H9 (cell line): ENCODE measurements at regions not wholly inside any gene's neighbourhood (a gene's known extent, or its start where the extent isn't known, plus 50 kb on each side); places are given as distances from the start of the nearest gene placed in this dataset.
"Not testable (repeated sequence)": the region's sequence is repeated elsewhere in the genome, so short reads cannot be mapped to it uniquely, and the experiment has no call there.

Experiments used
- DNase-seq: peaks from one replicate; pipeline ENCODE4 v3.0.0-alpha.2; 2017
- H2AFZ ChIP-seq: one replicate; pipeline ENCODE4 v1.6.1; 2013; ENCODE audit warnings: mild to moderate bottlenecking, low read length, control low read depth, moderate library complexity
- H2AK5ac ChIP-seq: 2 replicates; pipeline ENCODE4 v1.6.1; 2013; ENCODE audit warnings: low read length, control low read depth, mixed read lengths; ENCODE audit not compliant: insufficient read length
- H2BK120ac ChIP-seq: one replicate; pipeline ENCODE4 v1.6.1; 2013; ENCODE audit warnings: low read depth, mild to moderate bottlenecking, low read length, control low read depth, inconsistent platforms; ENCODE audit not compliant: poor library complexity, severe bottlenecking
- H2BK12ac ChIP-seq: 2 replicates; pipeline ENCODE4 v1.6.1; 2013; ENCODE audit warnings: low read length, control low read depth, mixed read lengths, low read depth; ENCODE audit not compliant: insufficient read length
- H2BK15ac ChIP-seq: 2 replicates; pipeline ENCODE4 v1.6.1; 2013; ENCODE audit warnings: low read depth, low read length, control low read depth
- H2BK20ac ChIP-seq: one replicate; pipeline ENCODE4 v1.6.1; 2013; ENCODE audit warnings: low read depth, mild to moderate bottlenecking, low read length, control low read depth, inconsistent platforms; ENCODE audit not compliant: poor library complexity, severe bottlenecking
- H2BK5ac ChIP-seq: 2 replicates; pipeline ENCODE4 v1.6.1; 2013; ENCODE audit warnings: low read length, control low read depth, mixed read lengths; ENCODE audit not compliant: insufficient read length
- H3K14ac ChIP-seq: 2 replicates; pipeline ENCODE4 v1.6.1; 2013; ENCODE audit warnings: low read length, control low read depth; ENCODE audit not compliant: insufficient read depth
- H3K18ac ChIP-seq: 2 replicates; pipeline ENCODE4 v1.6.1; 2013; ENCODE audit warnings: low read depth, mild to moderate bottlenecking, mixed read lengths, low read length, control low read depth; ENCODE audit not compliant: insufficient read length
- H3K23ac ChIP-seq: 2 replicates; pipeline ENCODE4 v1.6.1; 2013; ENCODE audit warnings: low read length, control low read depth, mixed read lengths, low read depth; ENCODE audit not compliant: insufficient read length
- H3K23me2 ChIP-seq: 2 replicates; pipeline ENCODE4 v1.6.1; 2013; ENCODE audit warnings: low read depth, mild to moderate bottlenecking, mixed read lengths, low read length, control low read depth; ENCODE audit not compliant: insufficient read length, poor library complexity, severe bottlenecking
- H3K27ac ChIP-seq: 2 replicates; pipeline ENCODE4 v1.5.1; 2013; ENCODE audit warnings: low read length, control low read depth, mixed read lengths, low read depth; ENCODE audit not compliant: insufficient read length
- H3K27me3 ChIP-seq: 2 replicates; pipeline ENCODE4 v1.6.1; 2013; ENCODE audit warnings: low read length, control low read depth, inconsistent platforms; ENCODE audit not compliant: insufficient read depth
- H3K4ac ChIP-seq: 2 replicates; pipeline ENCODE4 v1.6.1; 2013; ENCODE audit warnings: low read depth, mild to moderate bottlenecking, control low read depth, inconsistent platforms, low read length, moderate library complexity
- H3K4me1 ChIP-seq: 2 replicates; pipeline ENCODE4 v1.6.1; 2013; ENCODE audit warnings: low read length, control low read depth, inconsistent platforms; ENCODE audit not compliant: insufficient read depth
- H3K4me2 ChIP-seq: 2 replicates; pipeline ENCODE4 v1.6.1; 2013; ENCODE audit warnings: low read length, control low read depth, mixed read lengths; ENCODE audit not compliant: insufficient read length, insufficient read depth
- H3K56ac ChIP-seq: 2 replicates; pipeline ENCODE4 v1.6.1; 2013; ENCODE audit warnings: low read depth, mild to moderate bottlenecking, mixed read lengths, low read length, control low read depth; ENCODE audit not compliant: insufficient read length
- H3K79me1 ChIP-seq: 2 replicates; pipeline ENCODE4 v1.6.1; 2013; ENCODE audit warnings: low read depth, mild to moderate bottlenecking, moderate library complexity, low read length, control low read depth, inconsistent platforms; ENCODE audit not compliant: insufficient read depth, poor library complexity, severe bottlenecking
- H3K79me2 ChIP-seq: 2 replicates; pipeline ENCODE4 v1.6.1; 2013; ENCODE audit warnings: low read length, control low read depth, inconsistent platforms; ENCODE audit not compliant: insufficient read depth
- H3K9ac ChIP-seq: 2 replicates; pipeline ENCODE4 v1.6.1; 2013; ENCODE audit warnings: low read length, control low read depth, mixed read lengths; ENCODE audit not compliant: insufficient read length; ENCODE audit errors: extremely low read depth
- H3K9me3 ChIP-seq: one replicate; pipeline ENCODE4 v1.6.1; 2013; ENCODE audit warnings: low read depth, low read length, inconsistent platforms; ENCODE audit not compliant: control insufficient read depth
- H3T11ph ChIP-seq: one replicate; pipeline ENCODE4 v1.6.1; 2013; ENCODE audit warnings: mild to moderate bottlenecking, low read length, control low read depth, inconsistent platforms
- H4K20me1 ChIP-seq: one replicate; pipeline ENCODE4 v1.6.1; 2013; ENCODE audit not compliant: control insufficient read depth, insufficient read length, insufficient read depth
- H4K5ac ChIP-seq: 2 replicates; pipeline ENCODE4 v1.6.1; 2013; ENCODE audit warnings: low read depth, mild to moderate bottlenecking, mixed read lengths, low read length, control low read depth; ENCODE audit not compliant: insufficient read length
- H4K8ac ChIP-seq: replicated peaks from 2 replicates; pipeline ENCODE4 v1.6.1; 2013; ENCODE audit warnings: low read length, control low read depth, mixed read lengths, low read depth; ENCODE audit not compliant: insufficient read length
- H4K91ac ChIP-seq: 2 replicates; pipeline ENCODE4 v1.6.1; 2013; ENCODE audit warnings: low read depth, mild to moderate bottlenecking, moderate library complexity, mixed read lengths, low read length, control low read depth; ENCODE audit not compliant: insufficient read length
- H3K27ac Mint-ChIP-seq, 3 experiments: 2 replicates in 2 of 3; 3 replicates in 1 of 3; pipeline ENCODE4 v1.8.0; 2020 to 2021; ENCODE audit warnings: mixed read lengths in 3 of 3, mild to moderate bottlenecking in 1 of 3, moderate library complexity in 1 of 3
- H3K27me3 Mint-ChIP-seq: 2 replicates; pipeline ENCODE4 v1.8.0; 2021; ENCODE audit warnings: low read depth, mild to moderate bottlenecking, moderate library complexity, mixed read lengths
- H3K36me3 Mint-ChIP-seq, 3 experiments: 2 replicates in 2 of 3; 3 replicates in 1 of 3; pipeline ENCODE4 v1.8.0; 2020 to 2021; ENCODE audit warnings: low read depth in 3 of 3, mixed read lengths in 3 of 3; ENCODE audit not compliant: insufficient read depth in 1 of 3
- H3K4me1 Mint-ChIP-seq, 2 experiments: 2 replicates each; pipeline ENCODE4 v1.8.0; 2020; ENCODE audit warnings: mixed read lengths in 2 of 2
- H3K4me3 Mint-ChIP-seq, 2 experiments: 2 replicates in 1 of 2; 3 replicates in 1 of 2; pipeline ENCODE4 v1.8.0; 2020 to 2021; ENCODE audit warnings: mild to moderate bottlenecking in 2 of 2, mixed read lengths in 2 of 2, moderate library complexity in 1 of 2
- H3K9me3 Mint-ChIP-seq, 2 experiments: 2 replicates in 1 of 2; 3 replicates in 1 of 2; pipeline ENCODE4 v1.8.0; 2020; ENCODE audit warnings: mild to moderate bottlenecking in 2 of 2, mixed read lengths in 2 of 2, moderate library complexity in 1 of 2
- WGBS: extraction: QIAGEN DNeasy Blood & Tissue Kit; methylation state at CpG from one replicate; pipeline ENCODE4 v1.1.7; 2013; ENCODE audit warnings: missing lambda C conversion rate, low lambda C conversion rate, mixed read lengths; ENCODE audit not compliant: insufficient read length; ENCODE audit errors: extremely low coverage; 5-methylcytosine and 5-hydroxymethylcytosine counted together

- not testable (repeated sequence) for H2BK15ac ChIP-seq, H3K18ac ChIP-seq, H2BK20ac ChIP-seq, H3K4me1 Mint-ChIP-seq, H2BK120ac ChIP-seq, H3T11ph ChIP-seq, H3K23ac ChIP-seq, DNase-seq, H4K8ac ChIP-seq, H3K23me2 ChIP-seq, H3K27ac Mint-ChIP-seq, H3K27ac ChIP-seq, H3K4me2 ChIP-seq, H2AK5ac ChIP-seq, H2BK12ac ChIP-seq, H3K9ac ChIP-seq, H3K56ac ChIP-seq, H3K4ac ChIP-seq, H2AFZ ChIP-seq, H3K27me3 Mint-ChIP-seq, H4K5ac ChIP-seq, H3K27me3 ChIP-seq, H2BK5ac ChIP-seq, H3K4me3 Mint-ChIP-seq, H4K20me1 ChIP-seq, H3K4me1 ChIP-seq, H3K14ac ChIP-seq, H3K79me1 ChIP-seq, H4K91ac ChIP-seq, H3K79me2 ChIP-seq
- WGBS, result no CpG with 5 or more reads among the region's 2 CpGs
- peaks cover 63% of the 10 kb centered on the region for H3K9me3 ChIP-seq
- H3K9me3 Mint-ChIP-seq, result peaks cover 31 to 34% of the 10 kb centered on the region in 2 experiments
- peaks cover 9 to 19% (median 12%) of the 10 kb centered on the region in 3 experiments; a peak in 6 of 7 replicates for H3K36me3 Mint-ChIP-seq
Observed at GRCh38 chr15:20420710-20421109, 120.9 kb downstream of the GOLGA6L6 start.

DNA sequence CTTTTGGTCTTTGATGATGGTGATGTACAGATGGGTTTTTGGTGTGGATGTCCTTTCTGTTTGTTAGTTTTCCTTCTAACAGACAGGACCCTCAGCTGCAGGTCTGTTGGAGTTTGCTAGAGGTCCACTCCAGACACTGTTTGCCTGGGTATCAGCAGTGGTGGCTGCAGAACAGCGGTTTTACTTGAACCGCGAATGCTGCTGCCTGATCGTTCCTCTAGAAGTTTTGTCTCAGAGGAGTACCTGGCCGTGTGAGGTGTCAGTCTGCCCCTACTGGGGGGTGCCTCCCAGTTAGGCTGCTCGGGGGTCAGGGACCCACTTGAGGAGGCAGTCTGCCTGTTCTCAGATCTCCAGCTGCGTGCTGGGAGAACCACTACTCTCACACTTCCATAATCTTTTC is 125.0 kb downstream of the GOLGA6L6 start:
- not testable (repeated sequence) for DNase-seq, H2BK120ac ChIP-seq, H2BK20ac ChIP-seq, H2BK5ac ChIP-seq, H3K27ac ChIP-seq, H3K79me2 ChIP-seq, H3K27me3 ChIP-seq, H2BK15ac ChIP-seq, H4K8ac ChIP-seq, H3K4me2 ChIP-seq, H3K27ac Mint-ChIP-seq, H3T11ph ChIP-seq, H4K20me1 ChIP-seq, H4K5ac ChIP-seq, H3K9ac ChIP-seq, H3K27me3 Mint-ChIP-seq, H3K4ac ChIP-seq, H3K18ac ChIP-seq, H2BK12ac ChIP-seq, H4K91ac ChIP-seq, H2AFZ ChIP-seq, H3K79me1 ChIP-seq, H2AK5ac ChIP-seq, H3K4me1 ChIP-seq, H3K4me1 Mint-ChIP-seq, H3K14ac ChIP-seq, H3K23ac ChIP-seq, H3K23me2 ChIP-seq, H3K4me3 Mint-ChIP-seq, H3K56ac ChIP-seq
- peaks cover 65 to 69% of the 10 kb centered on the region in 2 experiments for H3K9me3 Mint-ChIP-seq
- H3K9me3 ChIP-seq, result peaks cover 53% of the 10 kb centered on the region
- H3K36me3 Mint-ChIP-seq, result peaks cover 9 to 48% (median 29%) of the 10 kb centered on the region in 3 experiments; a peak in 6 of 7 replicates
- WGBS, result no CpG with 5 or more reads among the region's 7 CpGs
